CD4-positive, alpha-beta T cell treated with Interleukin-4 for 4 hours (primary cell): ENCODE measurements at regions not wholly inside any gene's neighbourhood (a gene's known extent, or its start where the extent isn't known, plus 50 kb on each side); places are given as distances from the start of the nearest gene placed in this dataset.

Experiments used
- DNase-seq: peaks from one replicate; pipeline ENCODE4 v3.0.0-alpha.2; 2020

DNA sequence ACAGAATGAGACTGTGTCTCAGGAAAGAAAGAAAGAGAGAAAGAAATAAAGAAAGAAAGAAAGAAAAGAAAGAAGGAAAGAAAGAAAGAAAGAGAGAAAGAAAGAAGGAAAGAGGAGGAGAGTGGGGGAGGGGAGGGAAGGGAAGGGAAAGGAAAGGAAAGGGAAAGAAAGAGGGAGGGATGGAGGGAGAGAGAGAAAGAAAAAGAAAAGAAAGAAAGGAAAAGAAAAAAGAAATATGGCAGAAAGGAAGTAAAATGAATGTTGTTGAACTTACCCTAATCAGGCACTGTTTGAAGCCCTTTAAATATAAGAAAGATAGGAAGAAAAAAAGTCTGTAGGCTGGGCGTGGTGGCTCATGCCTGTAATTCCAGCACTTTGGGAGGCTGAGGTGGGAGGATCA, 276.1 kb downstream of the INSC start:
- no peak for DNase-seq

DNA sequence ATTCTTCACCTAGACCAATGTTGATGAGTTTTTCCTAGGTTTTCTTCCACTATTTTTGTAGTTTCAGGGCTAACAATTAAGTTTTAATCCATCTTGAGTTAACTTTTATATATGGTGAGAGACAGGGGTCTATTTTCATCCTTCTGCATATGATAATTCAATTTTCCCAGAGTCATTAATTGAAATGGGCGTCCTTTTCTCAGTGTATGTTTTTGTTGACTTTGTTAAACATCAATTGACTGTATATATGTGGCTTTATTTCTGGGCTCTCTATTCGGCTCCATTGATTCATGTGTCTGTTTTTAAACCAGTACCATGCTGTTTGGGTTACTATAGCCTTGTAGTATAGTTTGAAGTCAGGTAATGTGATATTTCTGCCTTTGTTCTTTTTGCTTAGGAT, 282.1 kb downstream of the INSC start:
- no peak for DNase-seq

DNA sequence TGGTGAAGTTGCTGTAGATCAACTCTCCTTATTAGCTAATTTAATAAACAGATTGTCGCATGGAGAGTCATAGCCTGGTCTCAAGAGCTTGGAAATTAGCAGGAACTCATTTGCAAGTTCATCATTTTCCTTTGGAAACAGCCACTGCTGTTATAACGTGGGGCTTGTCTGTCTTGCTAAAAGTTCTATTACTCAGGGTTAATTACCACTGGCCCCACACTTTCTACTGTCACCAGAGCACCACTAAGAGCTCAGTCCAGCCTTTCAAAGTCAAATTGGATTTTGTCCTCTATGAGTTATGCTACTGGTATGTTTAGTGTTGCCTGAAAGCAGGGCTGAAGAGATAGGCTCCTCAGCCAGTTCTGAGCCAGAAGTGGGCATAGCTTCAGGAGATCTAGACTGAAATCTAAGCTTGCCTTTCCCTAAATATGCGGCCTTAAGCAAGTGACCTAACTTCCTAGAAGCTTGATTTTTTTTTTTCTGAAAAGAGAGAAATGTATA, 292.2 kb downstream of the INSC start:
- no peak for DNase-seq

DNA sequence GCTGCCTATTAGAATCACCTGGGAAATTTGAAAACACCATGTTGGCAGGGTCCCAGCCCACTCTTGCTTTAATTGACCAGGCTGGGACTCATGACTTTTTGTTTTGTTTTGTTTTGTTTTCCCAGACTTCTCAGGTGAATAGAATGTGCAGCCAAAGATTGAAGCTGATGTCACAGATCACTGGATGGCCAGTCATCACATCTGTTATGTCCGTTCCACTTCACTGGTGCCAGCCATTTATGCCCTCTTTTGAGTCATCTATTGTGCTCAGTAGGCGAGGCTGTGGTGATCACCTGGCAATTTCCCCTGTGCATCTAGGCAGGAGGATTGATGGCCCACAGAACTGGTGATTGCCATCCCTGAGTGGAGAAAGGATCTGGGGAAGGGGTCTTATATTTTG, 297.3 kb downstream of the INSC start:
- DNase-seq: no peak

DNA sequence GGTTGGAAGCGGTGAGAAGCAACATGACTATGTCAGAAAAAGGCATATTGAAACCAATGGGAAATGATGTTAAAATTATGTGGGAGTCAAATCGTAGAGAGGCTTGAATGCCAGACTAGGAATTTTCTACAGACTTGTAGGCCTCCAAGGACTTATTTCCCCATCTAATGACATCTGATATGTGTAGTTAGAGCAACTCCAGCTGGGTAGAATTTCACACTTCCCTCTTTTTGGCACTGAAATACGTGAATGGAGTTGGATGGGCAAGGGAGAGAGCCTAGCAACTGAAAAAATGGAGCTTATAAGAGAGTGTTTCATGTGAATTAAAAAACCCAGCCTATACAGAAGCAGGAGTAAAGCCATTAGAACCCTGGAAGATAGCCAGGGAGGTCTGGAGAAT, 304.2 kb downstream of the INSC start:
- DNase-seq: no peak

DNA sequence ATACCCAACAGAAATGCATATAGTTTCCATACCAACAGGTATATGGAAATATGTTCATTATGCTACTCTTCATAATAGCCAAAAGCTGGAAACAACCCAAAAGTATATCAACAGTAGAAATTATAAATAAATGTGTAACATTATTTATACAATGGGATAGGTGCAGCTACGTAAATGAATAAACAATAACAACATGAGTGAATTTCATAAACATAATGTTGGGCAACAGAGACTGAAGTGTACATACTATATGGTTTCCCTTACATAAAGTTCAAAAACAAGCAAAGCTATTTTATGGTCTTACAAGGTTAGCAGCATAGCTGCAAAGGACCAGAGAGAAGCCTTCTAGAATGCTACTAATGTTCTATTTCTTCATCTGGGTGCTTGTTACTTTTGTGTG, 305.0 kb downstream of the INSC start:
- no peak for DNase-seq

DNA sequence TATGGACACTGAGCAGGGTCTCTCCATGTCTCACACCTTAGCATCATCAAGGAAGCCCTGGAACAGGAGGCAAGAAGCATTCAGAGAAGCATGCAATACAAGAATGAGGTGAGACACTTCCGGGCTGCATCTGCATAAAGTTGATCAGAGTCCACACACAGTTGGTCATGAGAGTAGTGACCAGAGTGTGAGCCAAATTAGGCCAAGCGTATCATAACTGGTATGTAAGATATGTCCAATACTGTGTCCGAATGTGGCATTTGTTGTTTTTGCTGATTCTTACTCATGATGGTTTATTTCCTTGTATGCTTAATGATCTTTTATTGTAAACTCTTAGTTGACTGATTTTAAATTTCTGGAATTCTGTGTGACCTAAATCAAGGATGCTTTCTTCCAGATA, 315.7 kb downstream of the INSC start:
- no peak for DNase-seq

DNA sequence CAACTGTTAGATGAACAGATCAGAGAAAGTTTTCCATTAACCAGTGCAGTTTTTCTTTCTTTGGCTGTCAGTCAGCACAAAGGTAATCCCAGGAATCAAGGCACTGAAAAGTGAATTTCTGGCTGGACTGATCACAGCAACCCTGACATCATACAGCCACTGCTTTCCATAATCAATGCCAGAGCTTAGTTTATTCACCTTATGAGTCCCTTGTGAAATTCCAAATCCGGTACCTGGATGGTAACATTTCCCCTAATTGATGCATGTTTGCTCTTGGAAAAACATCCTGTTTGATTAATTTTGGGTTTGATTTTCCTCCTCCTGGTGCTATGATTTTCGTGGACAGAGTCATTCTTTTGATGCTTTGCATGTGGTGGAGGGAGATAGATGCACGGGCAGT, 319.8 kb downstream of the INSC start:
- no peak for DNase-seq

DNA sequence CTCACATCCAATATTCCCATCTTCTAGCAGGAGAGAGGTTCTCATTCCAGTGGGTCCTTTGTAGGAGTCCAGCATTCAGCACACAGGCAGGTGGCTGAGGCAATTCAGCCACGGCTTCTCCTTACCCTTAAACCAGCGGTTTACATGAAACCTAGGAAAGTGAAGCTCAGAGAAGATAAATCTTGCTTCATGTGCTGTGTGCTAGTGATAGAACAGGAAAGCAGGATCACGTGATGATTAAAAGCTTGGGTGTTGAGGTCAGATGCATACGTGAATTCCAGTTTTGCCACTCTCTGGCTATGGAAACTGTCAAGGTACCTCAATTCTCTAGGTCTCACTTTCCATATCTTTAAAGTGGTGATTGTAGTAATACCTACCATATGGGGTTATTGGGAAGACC, 331.6 kb downstream of the INSC start:
- no peak for DNase-seq

DNA sequence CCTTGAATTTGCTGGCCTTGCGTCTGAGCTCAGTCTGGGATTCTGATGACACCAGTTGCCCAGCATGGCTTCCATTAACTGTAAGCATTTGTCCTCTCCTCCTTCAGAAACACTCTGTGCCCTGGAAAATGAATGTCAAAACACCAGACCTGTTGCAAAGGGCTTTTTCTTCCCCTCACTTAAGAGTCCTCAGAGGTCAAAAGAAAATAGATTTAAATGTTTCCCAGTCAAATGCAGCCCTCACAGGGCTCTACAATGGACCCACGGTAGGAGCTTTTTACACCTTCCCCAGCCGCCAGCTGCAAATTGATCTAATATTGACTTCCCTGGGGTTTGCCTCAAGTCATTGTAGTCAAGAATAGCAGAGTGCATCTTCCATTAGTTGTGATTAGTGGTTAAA, 332.2 kb downstream of the INSC start:
- no peak for DNase-seq

DNA sequence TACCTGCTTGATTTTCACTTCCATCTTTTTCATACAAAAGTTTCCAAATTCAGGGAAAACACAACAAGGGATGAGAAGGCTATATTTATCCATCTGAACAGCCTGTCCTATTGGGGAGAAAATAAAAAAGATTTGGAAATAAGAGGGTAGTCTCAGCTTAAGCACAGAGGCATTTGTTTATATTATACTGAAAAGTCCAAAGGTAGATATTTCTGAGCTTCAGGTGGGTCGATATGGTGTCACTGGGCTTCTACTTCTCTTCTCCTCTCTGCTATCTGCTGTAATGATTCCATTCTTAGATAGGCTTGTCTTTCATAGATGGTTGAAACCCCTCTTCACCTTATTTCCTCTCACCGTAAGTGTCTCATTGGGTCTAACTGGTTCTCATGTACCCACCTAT, 337.0 kb downstream of the INSC start:
- DNase-seq: no peak

DNA sequence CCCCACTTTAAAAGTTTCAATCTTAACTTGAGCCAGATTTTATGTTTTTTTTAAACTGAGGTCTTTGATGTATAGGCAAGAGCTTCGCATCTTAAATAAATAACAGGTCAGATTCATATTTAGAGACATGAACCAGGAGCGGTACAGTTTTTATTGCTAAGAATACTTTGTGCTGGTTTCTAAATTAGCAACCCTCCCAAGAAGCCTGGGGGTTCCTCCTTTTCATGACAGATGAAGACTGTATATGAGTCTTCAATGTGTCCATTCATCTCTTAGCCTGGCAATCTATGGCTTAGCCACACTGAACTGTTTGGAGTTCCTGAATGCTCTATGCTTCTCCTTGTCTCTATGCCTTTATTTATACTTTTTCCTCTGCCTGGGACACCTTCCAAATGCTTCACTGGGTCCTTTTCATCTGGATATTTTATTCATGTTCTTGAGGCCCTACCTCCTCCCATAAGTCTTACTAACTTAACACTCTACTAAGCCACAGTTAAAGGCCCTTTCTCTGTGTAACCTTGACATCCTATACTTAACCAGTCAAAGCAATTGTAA, 338.6 kb downstream of the INSC start:
- DNase-seq: no peak

DNA sequence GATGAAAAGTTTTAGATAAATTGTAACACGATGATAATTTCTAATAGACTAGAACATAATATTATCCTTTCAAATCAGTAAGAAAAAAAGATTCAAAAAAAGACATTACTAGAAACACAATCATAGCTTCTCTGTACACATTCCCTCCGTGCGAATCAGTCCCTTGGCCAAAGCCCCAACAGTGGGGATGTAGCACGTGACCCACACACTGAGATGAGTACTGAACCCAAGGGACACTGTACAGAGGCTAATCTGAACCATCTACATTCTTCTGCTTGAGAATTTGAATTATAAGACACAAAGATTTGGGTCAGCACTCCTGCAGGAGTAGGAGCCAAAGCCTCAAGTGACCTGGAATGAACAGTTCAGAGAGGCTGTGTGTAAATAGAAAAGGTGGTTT, 353.7 kb downstream of the INSC start:
- no peak for DNase-seq

DNA sequence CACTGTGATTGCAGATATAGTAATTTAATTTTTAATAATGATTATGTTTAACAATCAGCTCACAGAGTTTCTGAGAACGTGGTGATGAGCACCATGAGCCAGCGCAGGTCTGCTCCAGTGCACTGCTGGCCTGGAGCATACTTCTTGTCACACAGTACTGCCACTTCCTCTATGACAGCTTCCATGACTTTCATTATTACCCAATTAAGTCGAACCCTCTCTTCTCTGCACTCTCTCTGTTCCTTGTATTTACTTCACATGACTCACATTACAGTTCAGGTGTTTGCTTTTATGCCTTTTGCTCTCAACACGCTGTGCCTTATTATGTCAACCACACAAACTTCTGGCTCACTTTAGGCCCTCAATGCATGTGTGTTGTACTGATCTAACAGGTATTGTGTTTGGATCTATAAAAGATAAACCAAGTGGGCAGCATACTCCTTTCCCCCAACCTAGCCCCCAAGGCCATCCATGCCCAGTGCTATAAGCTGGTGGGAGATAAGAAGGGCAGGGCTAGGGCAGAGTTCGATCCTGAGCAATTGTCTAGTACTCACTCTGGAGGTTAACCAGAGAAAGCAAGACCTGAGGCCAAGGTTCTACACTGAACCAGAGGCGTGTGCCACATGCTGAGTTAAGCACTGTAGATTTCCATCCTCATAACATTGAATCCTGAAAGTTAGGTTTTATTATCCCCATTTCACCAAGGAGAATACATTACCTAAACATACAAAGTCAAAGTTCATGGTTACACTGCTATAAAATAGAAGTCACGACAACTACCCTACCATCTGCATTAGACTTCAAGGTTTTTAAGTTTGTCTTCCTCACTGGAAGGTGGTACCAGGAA, 356.5 kb downstream of the INSC start:
- no peak for DNase-seq

DNA sequence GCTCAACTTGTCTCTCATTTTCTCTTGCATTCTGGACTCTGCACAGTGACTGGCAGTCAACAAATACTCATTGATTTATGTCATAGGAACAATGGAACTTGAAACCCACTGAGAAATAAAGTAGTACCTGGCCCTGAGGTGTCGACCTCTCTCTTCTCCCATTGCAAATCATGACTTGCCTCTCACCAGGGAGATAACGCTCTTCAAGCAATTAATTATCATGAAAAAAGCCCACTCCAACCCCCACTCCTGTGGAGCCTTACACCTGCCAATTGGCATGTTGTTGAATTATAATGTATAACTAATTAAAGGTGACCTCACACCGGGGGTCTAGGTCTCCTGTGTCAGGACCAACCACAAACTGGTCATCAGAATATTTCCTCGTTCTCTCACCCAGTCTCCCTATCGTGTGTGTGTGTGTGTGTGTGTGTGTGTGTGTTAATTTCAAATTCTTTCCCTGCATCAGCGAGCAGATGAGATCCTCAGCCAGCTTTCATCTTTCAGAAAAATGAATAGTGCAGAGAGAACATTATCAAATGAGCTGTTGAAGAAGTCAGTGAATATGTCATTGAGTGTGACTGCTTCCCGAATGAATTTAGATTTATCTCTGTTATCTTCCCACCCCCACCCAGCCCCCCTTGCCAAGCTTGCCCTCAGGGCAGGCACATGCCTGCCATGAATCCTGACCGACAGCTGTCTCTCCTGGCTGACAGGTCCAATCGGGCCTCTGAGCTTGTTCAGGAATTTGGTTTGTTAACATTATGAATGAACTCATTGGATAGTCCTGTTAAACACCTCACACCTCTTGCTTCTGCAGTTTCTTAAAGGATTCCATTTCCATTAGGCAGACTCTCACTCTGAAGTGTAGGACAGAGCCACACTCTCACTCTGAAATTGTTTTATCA, 357.4 kb downstream of the INSC start:
- DNase-seq: no peak

DNA sequence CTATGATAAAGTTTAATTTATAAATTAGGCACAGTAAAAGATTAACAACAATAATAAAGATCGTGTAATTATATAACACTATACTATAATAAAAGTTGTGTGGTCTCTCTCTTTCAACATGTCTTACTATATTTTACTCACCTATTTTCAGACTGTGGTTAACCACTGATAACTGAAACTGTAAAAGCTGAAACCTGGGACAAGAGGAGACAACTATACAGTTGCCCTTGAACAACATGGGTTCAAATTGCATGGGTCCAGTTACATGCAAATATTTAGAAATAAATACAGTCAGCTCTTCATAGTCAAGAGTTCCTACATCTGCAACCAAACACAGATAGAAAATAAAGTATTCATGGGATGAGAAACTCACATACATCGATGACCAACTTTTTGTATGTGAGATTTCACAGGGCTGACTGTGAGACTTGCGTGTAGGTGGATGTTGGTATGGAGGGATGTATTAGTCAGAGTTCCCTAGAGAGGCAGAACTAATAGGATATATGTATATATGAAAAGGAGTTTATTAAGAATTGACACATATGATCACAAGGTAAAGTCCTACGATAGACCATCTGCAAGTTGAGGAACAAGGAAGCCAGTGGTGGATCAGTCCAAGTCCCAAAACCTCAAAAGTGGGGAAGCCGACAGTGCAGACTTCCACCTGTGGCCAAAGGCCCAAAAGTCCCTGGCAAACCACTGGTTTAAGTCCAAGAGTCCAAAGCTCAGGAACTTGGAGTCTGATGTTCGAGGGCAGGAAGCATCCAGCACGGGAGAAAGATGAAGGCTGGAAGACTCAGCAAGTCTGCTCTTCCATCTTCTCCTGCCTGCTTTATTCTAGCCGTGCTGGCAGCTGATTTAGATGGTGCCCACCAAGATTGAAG, 359.5 kb downstream of the INSC start:
- DNase-seq: no peak

DNA sequence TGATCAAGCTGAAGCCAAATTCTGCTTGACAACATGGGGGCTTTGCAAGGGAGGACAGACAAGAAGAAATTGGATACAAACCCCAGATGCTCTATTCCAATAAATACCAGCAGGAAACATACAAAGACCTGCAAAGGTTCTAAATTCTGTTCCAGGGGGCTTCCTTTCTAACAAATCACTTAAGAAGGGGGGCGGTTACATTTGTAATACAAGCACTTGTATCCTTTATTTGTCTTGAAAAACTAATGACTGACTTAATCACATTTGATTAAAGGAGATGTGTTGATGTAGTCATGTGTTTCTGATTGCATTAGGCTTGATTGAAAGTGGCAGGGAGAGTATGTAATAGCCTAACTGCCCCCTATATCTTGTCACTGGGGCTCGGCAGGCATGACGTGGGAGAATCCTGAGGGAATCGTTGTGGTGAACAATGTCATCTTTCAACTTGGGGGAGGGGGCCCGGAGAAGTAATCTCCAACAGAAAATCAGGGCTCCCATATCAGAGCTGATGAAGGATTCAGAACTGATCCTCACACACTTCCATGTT, 361.7 kb downstream of the INSC start:
- DNase-seq: no peak

DNA sequence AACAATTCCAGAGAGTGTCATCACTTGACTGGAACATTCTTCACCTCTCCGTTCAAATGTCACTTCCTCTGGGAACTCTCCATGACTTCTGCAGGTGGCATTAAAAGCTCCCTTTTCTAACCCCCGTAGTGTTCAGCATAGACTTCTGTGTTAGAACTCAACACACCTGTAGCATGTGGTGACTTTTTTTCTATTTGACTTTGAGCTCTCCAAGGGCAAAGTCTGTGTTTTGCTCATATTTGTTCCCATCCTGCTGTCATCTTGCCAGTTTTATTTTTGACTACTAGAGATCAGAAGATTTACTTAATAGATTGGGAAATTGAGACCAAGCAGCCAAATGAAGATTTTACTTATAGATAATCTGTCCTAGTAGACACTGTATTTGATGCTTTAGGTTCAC, 367.1 kb downstream of the INSC start:
- no peak for DNase-seq

DNA sequence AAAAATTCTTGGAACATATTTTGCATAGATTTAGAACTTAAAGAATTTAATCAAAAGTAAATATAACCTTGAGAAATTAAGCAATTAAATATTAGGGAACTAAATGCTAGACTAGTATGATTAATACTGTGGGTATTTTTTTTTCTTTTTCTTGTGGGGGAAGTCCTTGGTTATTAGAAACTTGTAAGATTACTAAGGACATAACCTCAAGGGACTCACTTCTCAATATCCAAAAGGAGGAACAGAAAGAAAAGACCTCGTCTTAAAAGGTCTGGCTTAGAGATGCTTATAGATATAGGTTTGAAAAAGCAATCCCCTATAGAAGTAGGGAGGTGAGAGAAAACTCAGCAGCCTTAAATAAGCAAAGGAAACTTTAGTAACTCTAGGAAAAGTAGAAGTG, 368.5 kb downstream of the INSC start:
- no peak for DNase-seq

DNA sequence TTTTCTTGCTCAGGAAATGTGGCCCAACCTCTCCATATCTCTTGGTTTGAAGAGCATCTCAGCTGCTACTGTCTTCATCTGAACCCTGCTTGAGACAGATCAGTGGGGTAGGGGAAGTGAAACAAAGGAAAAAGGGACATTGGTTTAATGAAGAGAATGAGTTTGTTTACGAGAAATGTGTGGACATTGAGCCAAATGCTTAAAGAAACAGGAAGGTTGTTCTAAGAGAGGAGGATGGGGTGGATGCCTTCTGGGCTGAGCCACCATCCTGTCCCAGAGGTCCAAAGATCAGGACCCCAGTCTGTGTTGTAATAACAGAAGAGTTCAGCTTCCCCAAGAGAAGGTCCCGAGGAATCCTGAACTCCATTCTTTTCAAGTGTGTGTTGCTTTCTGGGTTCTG, 369.7 kb downstream of the INSC start:
- no peak for DNase-seq

DNA sequence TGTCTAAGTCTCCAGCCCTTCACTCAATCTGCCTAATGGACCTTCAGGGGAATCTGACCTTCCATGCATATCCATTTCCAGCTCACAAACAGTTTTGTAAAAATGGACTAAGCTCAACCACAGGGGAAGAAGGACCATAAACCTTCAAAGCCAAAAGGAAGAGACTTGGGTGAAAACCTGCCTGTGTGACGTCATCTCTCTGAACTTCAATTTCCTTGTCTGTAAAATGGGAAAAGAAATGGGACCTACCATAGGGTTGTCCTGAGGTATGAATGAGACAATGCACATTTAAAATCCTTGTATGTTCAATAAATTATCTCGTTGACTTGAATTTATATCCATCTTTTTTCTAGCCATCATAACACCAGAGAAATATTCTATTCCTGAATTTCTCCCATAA, 370.7 kb downstream of the INSC start:
- DNase-seq: no peak

DNA sequence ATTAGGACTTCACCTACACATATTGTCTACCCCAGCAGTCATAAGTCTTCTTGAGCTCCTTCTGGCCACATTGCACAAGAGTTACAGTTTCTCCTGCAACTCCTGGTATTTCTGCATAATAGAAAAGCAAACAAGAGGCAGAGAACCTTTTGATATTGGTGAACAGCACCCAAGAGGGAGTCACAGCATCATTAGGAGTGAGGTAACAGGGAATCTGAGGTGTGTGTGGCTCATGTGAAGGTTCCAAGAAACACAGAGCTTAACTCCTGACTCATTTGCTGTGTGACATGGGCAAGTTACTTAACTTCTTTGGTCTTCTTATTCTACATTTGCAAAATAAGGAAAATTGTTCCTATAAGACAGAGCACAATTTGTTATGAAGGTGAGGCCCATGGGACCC, 374.6 kb downstream of the INSC start:
- DNase-seq: no peak
